Panc1 (cell line): ENCODE measurements at regions not wholly inside any gene's neighbourhood (a gene's known extent, or its start where the extent isn't known, plus 50 kb on each side); places are given as distances from the start of the nearest gene placed in this dataset.

ENCODE experiments used
- POLR2AphosphoS5 ChIP-seq: IDR thresholded peaks from 2 replicates; pipeline ENCODE4 v1.6.1; 2012; ENCODE audit warnings: mild to moderate bottlenecking, low read depth, low read length, moderate library complexity
- SIN3A ChIP-seq: IDR thresholded peaks from 2 replicates; pipeline ENCODE4 v1.6.1; 2012; ENCODE audit warnings: low read depth, mild to moderate bottlenecking, low read length, moderate library complexity, borderline replicate concordance; ENCODE audit not compliant: insufficient read depth
- TCF7L2 ChIP-seq: IDR thresholded peaks from 2 replicates; pipeline ENCODE4 v1.6.1; 2011; ENCODE audit warnings: mild to moderate bottlenecking, low read depth, low read length, inconsistent platforms
- TF ChIP-seq, protein P1 (sequence below): fragments of 450-650 bp; IDR thresholded peaks from 2 replicates; pipeline ENCODE4 v1.5.1; 2017; ENCODE audit warnings: mild to moderate bottlenecking
- TF ChIP-seq, protein P2 (sequence below), 2 experiments: IDR thresholded peaks; 2 replicates each; pipeline ENCODE4 v1.6.1; 2011 to 2012; ENCODE audit warnings: low read depth in 2 of 2, control low read depth in 1 of 2, low read length in 1 of 2, mild to moderate bottlenecking in 1 of 2, moderate library complexity in 1 of 2; ENCODE audit not compliant: insufficient read depth in 1 of 2

DNA sequence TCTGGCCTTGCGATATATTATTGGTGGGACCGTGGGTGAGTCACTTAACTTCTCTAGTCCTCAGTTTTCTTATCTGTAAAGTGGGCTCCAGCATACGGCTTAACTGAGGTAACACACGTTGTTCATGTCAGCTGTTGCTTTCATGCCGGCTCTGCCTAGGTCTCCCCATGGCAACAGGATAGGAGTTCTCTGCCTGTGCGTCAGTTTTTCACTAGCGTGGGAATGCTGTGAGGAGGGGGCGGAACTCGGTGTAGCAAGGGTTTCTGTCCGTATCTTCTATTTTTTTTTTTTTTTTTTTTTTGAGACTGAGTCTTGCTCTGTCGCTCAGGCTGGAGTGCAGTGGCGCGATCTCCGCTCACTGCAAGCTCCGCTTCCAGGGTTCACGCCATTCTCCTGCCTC lies 758.5 kb upstream of the RBFOX1 start:
- TF ChIP-seq, protein P1, sequence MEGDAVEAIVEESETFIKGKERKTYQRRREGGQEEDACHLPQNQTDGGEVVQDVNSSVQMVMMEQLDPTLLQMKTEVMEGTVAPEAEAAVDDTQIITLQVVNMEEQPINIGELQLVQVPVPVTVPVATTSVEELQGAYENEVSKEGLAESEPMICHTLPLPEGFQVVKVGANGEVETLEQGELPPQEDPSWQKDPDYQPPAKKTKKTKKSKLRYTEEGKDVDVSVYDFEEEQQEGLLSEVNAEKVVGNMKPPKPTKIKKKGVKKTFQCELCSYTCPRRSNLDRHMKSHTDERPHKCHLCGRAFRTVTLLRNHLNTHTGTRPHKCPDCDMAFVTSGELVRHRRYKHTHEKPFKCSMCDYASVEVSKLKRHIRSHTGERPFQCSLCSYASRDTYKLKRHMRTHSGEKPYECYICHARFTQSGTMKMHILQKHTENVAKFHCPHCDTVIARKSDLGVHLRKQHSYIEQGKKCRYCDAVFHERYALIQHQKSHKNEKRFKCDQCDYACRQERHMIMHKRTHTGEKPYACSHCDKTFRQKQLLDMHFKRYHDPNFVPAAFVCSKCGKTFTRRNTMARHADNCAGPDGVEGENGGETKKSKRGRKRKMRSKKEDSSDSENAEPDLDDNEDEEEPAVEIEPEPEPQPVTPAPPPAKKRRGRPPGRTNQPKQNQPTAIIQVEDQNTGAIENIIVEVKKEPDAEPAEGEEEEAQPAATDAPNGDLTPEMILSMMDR: no peak
- no peak for TF ChIP-seq TCF7L2
- TF ChIP-seq, protein P2, sequence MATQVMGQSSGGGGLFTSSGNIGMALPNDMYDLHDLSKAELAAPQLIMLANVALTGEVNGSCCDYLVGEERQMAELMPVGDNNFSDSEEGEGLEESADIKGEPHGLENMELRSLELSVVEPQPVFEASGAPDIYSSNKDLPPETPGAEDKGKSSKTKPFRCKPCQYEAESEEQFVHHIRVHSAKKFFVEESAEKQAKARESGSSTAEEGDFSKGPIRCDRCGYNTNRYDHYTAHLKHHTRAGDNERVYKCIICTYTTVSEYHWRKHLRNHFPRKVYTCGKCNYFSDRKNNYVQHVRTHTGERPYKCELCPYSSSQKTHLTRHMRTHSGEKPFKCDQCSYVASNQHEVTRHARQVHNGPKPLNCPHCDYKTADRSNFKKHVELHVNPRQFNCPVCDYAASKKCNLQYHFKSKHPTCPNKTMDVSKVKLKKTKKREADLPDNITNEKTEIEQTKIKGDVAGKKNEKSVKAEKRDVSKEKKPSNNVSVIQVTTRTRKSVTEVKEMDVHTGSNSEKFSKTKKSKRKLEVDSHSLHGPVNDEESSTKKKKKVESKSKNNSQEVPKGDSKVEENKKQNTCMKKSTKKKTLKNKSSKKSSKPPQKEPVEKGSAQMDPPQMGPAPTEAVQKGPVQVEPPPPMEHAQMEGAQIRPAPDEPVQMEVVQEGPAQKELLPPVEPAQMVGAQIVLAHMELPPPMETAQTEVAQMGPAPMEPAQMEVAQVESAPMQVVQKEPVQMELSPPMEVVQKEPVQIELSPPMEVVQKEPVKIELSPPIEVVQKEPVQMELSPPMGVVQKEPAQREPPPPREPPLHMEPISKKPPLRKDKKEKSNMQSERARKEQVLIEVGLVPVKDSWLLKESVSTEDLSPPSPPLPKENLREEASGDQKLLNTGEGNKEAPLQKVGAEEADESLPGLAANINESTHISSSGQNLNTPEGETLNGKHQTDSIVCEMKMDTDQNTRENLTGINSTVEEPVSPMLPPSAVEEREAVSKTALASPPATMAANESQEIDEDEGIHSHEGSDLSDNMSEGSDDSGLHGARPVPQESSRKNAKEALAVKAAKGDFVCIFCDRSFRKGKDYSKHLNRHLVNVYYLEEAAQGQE (IDR thresholded peaks at IDR 0.05; ENCODE audit: insufficient read depth in 1 of 2, low read depth in 2 of 2, low read length in 1 of 2): no peak
- no peak for TF ChIP-seq POLR2AphosphoS5
- no peak for TF ChIP-seq SIN3A
